K562 (cell line): ENCODE measurements at regions not wholly inside any gene's neighbourhood (a gene's known extent, or its start where the extent isn't known, plus 50 kb on each side); places are given as distances from the start of the nearest gene placed in this dataset.
A peak's percentile ranks its signal among the peaks of the same experiment; 100 is the strongest.

Experiments used
- ARNT ChIP-seq, 2 experiments: fragments of 450-650 bp; IDR thresholded peaks; 2 replicates each; pipeline ENCODE4 v1.6.1; 2016; ENCODE audit warnings: mild to moderate bottlenecking in 1 of 2
- CBX2 ChIP-seq: fragments of 200-600 bp; sonication (generic); IDR thresholded peaks from one replicate; pipeline ENCODE4 v1.6.1; 2012; ENCODE audit warnings: mild to moderate bottlenecking, low read length, inconsistent platforms; ENCODE audit not compliant: insufficient read depth, poor library complexity, severe bottlenecking
- CREM ChIP-seq: IDR thresholded peaks from 2 replicates; pipeline ENCODE4 v1.6.1; 2014; ENCODE audit warnings: antibody characterized with exemption, low read depth
- MAFK ChIP-seq: IDR thresholded peaks from 2 replicates; pipeline ENCODE4 v1.6.1; 2011; ENCODE audit warnings: low read length, improper control_type of control experiment
- MCM7 ChIP-seq, 2 experiments: fragments of 450-650 bp; IDR thresholded peaks; 2 replicates each; pipeline ENCODE4 v1.6.1; 2016 to 2018
- NR1H2 ChIP-seq: sonication (generic); formaldehyde crosslinking; IDR thresholded peaks from 2 replicates; pipeline ENCODE4 v1.4.0; 2020; ENCODE audit warnings: mild to moderate bottlenecking, missing genetic modification reagents
- PTTG1 ChIP-seq: fragments of 450-650 bp; IDR thresholded peaks from 2 replicates; pipeline ENCODE4 v1.6.1; 2016; ENCODE audit warnings: low read depth, mild to moderate bottlenecking, missing genetic modification characterization, missing compliant biosample characterization
- TCF3 ChIP-seq: sonication (generic); formaldehyde crosslinking; IDR thresholded peaks from 2 replicates; pipeline ENCODE4 v1.4.0; 2020; ENCODE audit warnings: mild to moderate bottlenecking, missing genetic modification reagents
- ZNF41 ChIP-seq: fragments of 250-450 bp; sonication (Bioruptor Pico); conservative IDR thresholded peaks from 2 replicates; pipeline ENCODE4 v1.4.0; 2020; ENCODE audit warnings: mild to moderate bottlenecking
- ZNF695 ChIP-seq: fragments of 450-650 bp; formaldehyde crosslinking; IDR thresholded peaks from 2 replicates; pipeline ENCODE4 v1.4.0; 2020; ENCODE audit warnings: mild to moderate bottlenecking, moderate library complexity
- ZNF785 ChIP-seq: fragments of 250-450 bp; sonication (Bioruptor Pico); IDR thresholded peaks from 2 replicates; pipeline ENCODE4 v1.4.0; 2020; ENCODE audit warnings: mild to moderate bottlenecking
- TF ChIP-seq, protein P1 (sequence below), 2 experiments: fragments of 450-650 bp; formaldehyde crosslinking in 1 of 2; IDR thresholded peaks; 2 replicates each; pipeline versions ENCODE4 v1.4.0 to v1.6.1; 2014 to 2020; ENCODE audit warnings: mild to moderate bottlenecking in 2 of 2, borderline replicate concordance in 1 of 2, low read depth in 1 of 2
- TF ChIP-seq, protein P2 (sequence below): sonication (generic); formaldehyde crosslinking; IDR thresholded peaks from 2 replicates; pipeline ENCODE4 v1.8.0; 2022; ENCODE audit warnings: mild to moderate bottlenecking, missing genetic modification reagents, borderline replicate concordance
- TF ChIP-seq, protein P3 (sequence below), 3 experiments: fragments of 200-800 bp in 1 of 3; sonication (Bioruptor generic) in 1 of 3; sonication (generic) in 1 of 3; formaldehyde crosslinking in 1 of 3; IDR thresholded peaks; 2 replicates each; pipeline versions ENCODE4 v1.6.1 to v1.8.0; 2016 to 2022; ENCODE audit warnings: mild to moderate bottlenecking in 2 of 3, missing compliant biosample characterization in 2 of 3, missing genetic modification characterization in 2 of 3, missing genetic modification reagents in 1 of 3
- TF ChIP-seq, protein P4 (sequence below): fragments of 150-350 bp; conservative IDR thresholded peaks from 2 replicates; pipeline ENCODE4 v1.6.1; 2014; ENCODE audit warnings: low read length

DNA sequence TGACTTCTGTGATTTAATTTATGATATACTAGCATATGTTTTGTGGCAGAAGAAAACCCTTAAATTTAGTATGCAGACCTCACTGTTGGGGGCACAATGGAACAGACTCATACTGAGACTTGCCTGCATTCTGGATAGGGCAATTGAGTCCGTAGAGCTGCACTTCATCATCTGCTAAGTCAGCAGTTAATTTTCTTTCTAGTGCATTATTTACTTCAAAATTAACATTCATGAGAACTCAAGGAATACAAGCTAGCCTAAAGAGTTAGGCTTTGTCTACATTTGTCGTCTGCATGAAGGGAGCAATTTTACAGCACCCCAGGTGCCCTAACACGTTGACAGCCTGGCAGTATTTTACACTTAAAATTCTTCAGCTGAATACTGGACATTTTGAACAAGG is 345.5 kb downstream of the CHL1 start (continued):
- TF ChIP-seq, protein P1, sequence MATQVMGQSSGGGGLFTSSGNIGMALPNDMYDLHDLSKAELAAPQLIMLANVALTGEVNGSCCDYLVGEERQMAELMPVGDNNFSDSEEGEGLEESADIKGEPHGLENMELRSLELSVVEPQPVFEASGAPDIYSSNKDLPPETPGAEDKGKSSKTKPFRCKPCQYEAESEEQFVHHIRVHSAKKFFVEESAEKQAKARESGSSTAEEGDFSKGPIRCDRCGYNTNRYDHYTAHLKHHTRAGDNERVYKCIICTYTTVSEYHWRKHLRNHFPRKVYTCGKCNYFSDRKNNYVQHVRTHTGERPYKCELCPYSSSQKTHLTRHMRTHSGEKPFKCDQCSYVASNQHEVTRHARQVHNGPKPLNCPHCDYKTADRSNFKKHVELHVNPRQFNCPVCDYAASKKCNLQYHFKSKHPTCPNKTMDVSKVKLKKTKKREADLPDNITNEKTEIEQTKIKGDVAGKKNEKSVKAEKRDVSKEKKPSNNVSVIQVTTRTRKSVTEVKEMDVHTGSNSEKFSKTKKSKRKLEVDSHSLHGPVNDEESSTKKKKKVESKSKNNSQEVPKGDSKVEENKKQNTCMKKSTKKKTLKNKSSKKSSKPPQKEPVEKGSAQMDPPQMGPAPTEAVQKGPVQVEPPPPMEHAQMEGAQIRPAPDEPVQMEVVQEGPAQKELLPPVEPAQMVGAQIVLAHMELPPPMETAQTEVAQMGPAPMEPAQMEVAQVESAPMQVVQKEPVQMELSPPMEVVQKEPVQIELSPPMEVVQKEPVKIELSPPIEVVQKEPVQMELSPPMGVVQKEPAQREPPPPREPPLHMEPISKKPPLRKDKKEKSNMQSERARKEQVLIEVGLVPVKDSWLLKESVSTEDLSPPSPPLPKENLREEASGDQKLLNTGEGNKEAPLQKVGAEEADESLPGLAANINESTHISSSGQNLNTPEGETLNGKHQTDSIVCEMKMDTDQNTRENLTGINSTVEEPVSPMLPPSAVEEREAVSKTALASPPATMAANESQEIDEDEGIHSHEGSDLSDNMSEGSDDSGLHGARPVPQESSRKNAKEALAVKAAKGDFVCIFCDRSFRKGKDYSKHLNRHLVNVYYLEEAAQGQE (IDR thresholded peaks at IDR 0.05; ENCODE audit: borderline replicate concordance): no peak
- TF ChIP-seq, protein P1 (CRISPR knock-in tag; IDR thresholded peaks at IDR 0.05; ENCODE audit: low read depth): no peak
- TF ChIP-seq ZNF695 (CRISPR knock-in tag) (no peak), MAFK (peak; percentile 51; the same call in 1 of the 2 replicates), CBX2 (no peak), MCM7 (IDR thresholded peaks at IDR 0.05) (no peak), CREM (no peak), ZNF41 (CRISPR knock-in tag) (no peak), ZNF785 (CRISPR knock-in tag) (no peak), ARNT (IDR thresholded peaks at IDR 0.05) (no peak), PTTG1 (tag) (no peak), NR1H2 (CRISPR knock-in tag) (no peak), TCF3 (CRISPR knock-in tag) (no peak)
- TF ChIP-seq, protein P2, sequence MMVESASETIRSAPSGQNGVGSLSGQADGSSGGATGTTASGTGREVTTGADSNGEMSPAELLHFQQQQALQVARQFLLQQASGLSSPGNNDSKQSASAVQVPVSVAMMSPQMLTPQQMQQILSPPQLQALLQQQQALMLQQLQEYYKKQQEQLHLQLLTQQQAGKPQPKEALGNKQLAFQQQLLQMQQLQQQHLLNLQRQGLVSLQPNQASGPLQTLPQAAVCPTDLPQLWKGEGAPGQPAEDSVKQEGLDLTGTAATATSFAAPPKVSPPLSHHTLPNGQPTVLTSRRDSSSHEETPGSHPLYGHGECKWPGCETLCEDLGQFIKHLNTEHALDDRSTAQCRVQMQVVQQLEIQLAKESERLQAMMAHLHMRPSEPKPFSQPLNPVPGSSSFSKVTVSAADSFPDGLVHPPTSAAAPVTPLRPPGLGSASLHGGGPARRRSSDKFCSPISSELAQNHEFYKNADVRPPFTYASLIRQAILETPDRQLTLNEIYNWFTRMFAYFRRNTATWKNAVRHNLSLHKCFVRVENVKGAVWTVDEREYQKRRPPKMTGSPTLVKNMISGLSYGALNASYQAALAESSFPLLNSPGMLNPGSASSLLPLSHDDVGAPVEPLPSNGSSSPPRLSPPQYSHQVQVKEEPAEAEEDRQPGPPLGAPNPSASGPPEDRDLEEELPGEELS (CRISPR knock-in tag): no peak
- TF ChIP-seq, protein P3, sequence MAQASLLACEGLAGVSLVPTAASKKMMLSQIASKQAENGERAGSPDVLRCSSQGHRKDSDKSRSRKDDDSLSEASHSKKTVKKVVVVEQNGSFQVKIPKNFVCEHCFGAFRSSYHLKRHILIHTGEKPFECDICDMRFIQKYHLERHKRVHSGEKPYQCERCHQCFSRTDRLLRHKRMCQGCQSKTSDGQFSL (CRISPR knock-in tag; IDR thresholded peaks at IDR 0.05): no peak
- TF ChIP-seq, protein P3 (tag; IDR thresholded peaks at IDR 0.05): no peak
- TF ChIP-seq, protein P4, sequence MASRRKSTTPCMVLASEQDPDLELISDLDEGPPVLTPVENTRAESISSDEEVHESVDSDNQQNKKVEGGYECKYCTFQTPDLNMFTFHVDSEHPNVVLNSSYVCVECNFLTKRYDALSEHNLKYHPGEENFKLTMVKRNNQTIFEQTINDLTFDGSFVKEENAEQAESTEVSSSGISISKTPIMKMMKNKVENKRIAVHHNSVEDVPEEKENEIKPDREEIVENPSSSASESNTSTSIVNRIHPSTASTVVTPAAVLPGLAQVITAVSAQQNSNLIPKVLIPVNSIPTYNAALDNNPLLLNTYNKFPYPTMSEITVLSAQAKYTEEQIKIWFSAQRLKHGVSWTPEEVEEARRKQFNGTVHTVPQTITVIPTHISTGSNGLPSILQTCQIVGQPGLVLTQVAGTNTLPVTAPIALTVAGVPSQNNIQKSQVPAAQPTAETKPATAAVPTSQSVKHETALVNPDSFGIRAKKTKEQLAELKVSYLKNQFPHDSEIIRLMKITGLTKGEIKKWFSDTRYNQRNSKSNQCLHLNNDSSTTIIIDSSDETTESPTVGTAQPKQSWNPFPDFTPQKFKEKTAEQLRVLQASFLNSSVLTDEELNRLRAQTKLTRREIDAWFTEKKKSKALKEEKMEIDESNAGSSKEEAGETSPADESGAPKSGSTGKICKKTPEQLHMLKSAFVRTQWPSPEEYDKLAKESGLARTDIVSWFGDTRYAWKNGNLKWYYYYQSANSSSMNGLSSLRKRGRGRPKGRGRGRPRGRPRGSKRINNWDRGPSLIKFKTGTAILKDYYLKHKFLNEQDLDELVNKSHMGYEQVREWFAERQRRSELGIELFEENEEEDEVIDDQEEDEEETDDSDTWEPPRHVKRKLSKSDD: no peak
